Gastrocnemius medialis (tissue), 4 donors: ENCODE measurements at regions not wholly inside any gene's neighbourhood (a gene's known extent, or its start where the extent isn't known, plus 50 kb on each side); places are given as distances from the start of the nearest gene placed in this dataset.

ENCODE experiments used
- ATAC-seq, 2 donors: fragments of 150-250 bp; one replicate each; pipeline ENCODE4 v1.9.1; 2016
- DNase-seq, 2 donors: peaks; one replicate each; pipeline ENCODE4 v3.0.0-alpha.2; 2019
- H3K27ac ChIP-seq, 4 donors: fragments of 200-600 bp; sonication (generic); 1 replicate in 1 of 4; 2 replicates in 3 of 4; pipeline ENCODE4 v1.5.1; 2016 to 2018; ENCODE audit warnings: mild to moderate bottlenecking in 2 of 4, moderate library complexity in 1 of 4
- H3K27me3 ChIP-seq, 3 donors: fragments of 200-600 bp; sonication (generic) in 2 of 3; 1 replicate in 1 of 3; 2 replicates in 2 of 3; pipeline versions ENCODE4 v1.5.1 to v1.6.0; 2016 to 2019; ENCODE audit warnings: mild to moderate bottlenecking in 1 of 3, moderate library complexity in 1 of 3
- H3K36me3 ChIP-seq, 2 donors: fragments of 200-600 bp; sonication (generic) in 1 of 2; one replicate each; pipeline ENCODE4 v1.5.1; 2017 to 2018
- H3K4me1 ChIP-seq, 2 donors: fragments of 200-600 bp; sonication (generic) in 1 of 2; one replicate each; pipeline ENCODE4 v1.5.1; 2016 to 2017; ENCODE audit warnings: mild to moderate bottlenecking in 2 of 2
- H3K4me3 ChIP-seq, 4 donors: fragments of 200-600 bp; sonication (generic) in 3 of 4; 1 replicate in 1 of 4; 2 replicates in 3 of 4; pipeline ENCODE4 v1.5.1; 2016 to 2019; ENCODE audit warnings: mild to moderate bottlenecking in 2 of 4
- H3K9me3 ChIP-seq, 3 donors: fragments of 200-600 bp; sonication (generic) in 2 of 3; 1 replicate in 1 of 3; 2 replicates in 2 of 3; pipeline ENCODE4 v1.5.1; 2016 to 2019
- CTCF ChIP-seq, 5 experiments: fragments of 450-650 bp in 3 of 5; fragments of 200-600 bp in 2 of 5; sonication (generic) in 2 of 5; IDR thresholded peaks in 4 of 5; conservative IDR thresholded peaks in 1 of 5; 1 replicate in 4 of 5; 2 replicates in 1 of 5; pipeline ENCODE4 v1.5.1; 2016 to 2019; ENCODE audit warnings: antibody characterized with exemption in 5 of 5, mild to moderate bottlenecking in 3 of 5, moderate library complexity in 3 of 5
- POLR2A ChIP-seq, 2 donors: fragments of 450-650 bp; IDR thresholded peaks; one replicate each; pipeline ENCODE4 v1.6.1; 2017; ENCODE audit warnings: antibody characterized with exemption in 2 of 2, mild to moderate bottlenecking in 2 of 2, moderate library complexity in 2 of 2
- in situ Hi-C, 4 donors: fragments of 200-750 bp; cut with MboI; loops; one replicate each; pipeline versions ENCODE4 v1.15.0 to v1.8.0; 2017; ENCODE audit warnings: low sequenced_read_pairs in 4 of 4
- intact Hi-C: fragments of 100-400 bp; cut with DNase I; formaldehyde crosslinking; loops from one replicate; pipeline ENCODE4 v1.15.1; 2023; ENCODE audit warnings: low total_unique reads

GRCh38 chr18:53795061-53795460 lies 429.4 kb downstream of the MBD2 start:
- no peak overlapping the region for H3K27ac ChIP-seq
- no peak for ATAC-seq
- H3K27me3 ChIP-seq, result no peaks in the 10 kb centered on the region
- intact Hi-C loops (no loop called here), in situ Hi-C loops (loop anchor here in 1 of 4 donors (25.0 kb wide), 1 partner anchor 92 kb away; no protein-coding TSS in a partner anchor)
- no peak for DNase-seq
- peaks cover 0 to 2% of the 10 kb centered on the region in 2 donors for H3K4me1 ChIP-seq
- TF ChIP-seq CTCF (IDR thresholded peaks at IDR 0.05 in 4 of 5, conservative IDR thresholded peaks at IDR 0.05 in 1 of 5) (no peak), POLR2A (IDR thresholded peaks at IDR 0.05) (no peak)
- no peaks in the 10 kb centered on the region for H3K36me3 ChIP-seq
- no peak overlapping the region for H3K4me3 ChIP-seq
- H3K9me3 ChIP-seq, result no peaks in the 10 kb centered on the region

- DNase-seq, result no peak
- in situ Hi-C loops, result loop anchor here in 1 of 4 donors (25.0 kb wide), 1 partner anchor 95 kb away; no protein-coding TSS in a partner anchor
Observed at GRCh38 chr18:53792762-53793161, 431.7 kb downstream of the MBD2 start.

GRCh38 chr18:53790786-53791185 lies 433.7 kb downstream of the MBD2 start:
- intact Hi-C loops (no loop called here), in situ Hi-C loops (loop anchor here in 1 of 4 donors (25.0 kb wide), 1 partner anchor 97 kb away; no protein-coding TSS in a partner anchor)
- H3K4me3 ChIP-seq, result no peak overlapping the region
- no peaks in the 10 kb centered on the region for H3K4me1 ChIP-seq
- H3K36me3 ChIP-seq, result no peaks in the 10 kb centered on the region
- DNase-seq, result no peak
- TF ChIP-seq POLR2A (IDR thresholded peaks at IDR 0.05), result no peak
- no peak for TF ChIP-seq CTCF (IDR thresholded peaks at IDR 0.05 in 4 of 5, conservative IDR thresholded peaks at IDR 0.05 in 1 of 5)
- H3K27me3 ChIP-seq, result no peaks in the 10 kb centered on the region
- H3K27ac ChIP-seq, result no peak overlapping the region
- no peaks in the 10 kb centered on the region for H3K9me3 ChIP-seq
- no peak for ATAC-seq

More at GRCh38 chr18:53792762-53793161, 431.7 kb downstream of the MBD2 start:
- intact Hi-C loops, result no loop called here
- H3K9me3 ChIP-seq, result no peaks in the 10 kb centered on the region
- no peak for ATAC-seq
- H3K27ac ChIP-seq, result no peak overlapping the region
- TF ChIP-seq POLR2A (IDR thresholded peaks at IDR 0.05) (no peak), CTCF (IDR thresholded peaks at IDR 0.05 in 4 of 5, conservative IDR thresholded peaks at IDR 0.05 in 1 of 5) (no peak)
- no peaks in the 10 kb centered on the region for H3K27me3 ChIP-seq
- H3K36me3 ChIP-seq, result no peaks in the 10 kb centered on the region
- no peak overlapping the region for H3K4me3 ChIP-seq
- peaks cover 0 to 2% of the 10 kb centered on the region in 2 donors for H3K4me1 ChIP-seq

- Histone ChIP-seq H3K4me1 (no peaks in the 10 kb centered on the region), H3K27me3 (no peaks in the 10 kb centered on the region), H3K4me3 (no peak overlapping the region), H3K27ac (no peak overlapping the region), H3K9me3 (no peaks in the 10 kb centered on the region), H3K36me3 (no peaks in the 10 kb centered on the region)
- ATAC-seq (no peak), DNase-seq (no peak)
- intact Hi-C loops (no loop called here), in situ Hi-C loops (loop anchor here in 1 of 4 donors (25.0 kb wide), 1 partner anchor 98 kb away; no protein-coding TSS in a partner anchor)
- no peak for TF ChIP-seq CTCF (IDR thresholded peaks at IDR 0.05 in 4 of 5, conservative IDR thresholded peaks at IDR 0.05 in 1 of 5)
- no peak for TF ChIP-seq POLR2A (IDR thresholded peaks at IDR 0.05)
Observed at GRCh38 chr18:53789376-53790247, 434.9 kb downstream of the MBD2 start.
